H1 (cell line): ENCODE measurements at regions not wholly inside any gene's neighbourhood (a gene's known extent, or its start where the extent isn't known, plus 50 kb on each side); places are given as distances from the start of the nearest gene placed in this dataset.

Source experiments
- BRCA1 ChIP-seq: IDR thresholded peaks from 2 replicates; pipeline ENCODE4 v1.6.1; 2012; ENCODE audit warnings: low read depth, low read length, improper control_type of control experiment
- CTCF ChIP-seq, 3 experiments: IDR thresholded peaks; 1 replicate in 2 of 3; 2 replicates in 1 of 3; pipeline versions ENCODE4 v1.5.1 to v1.6.1; 2011; ENCODE audit warnings: low read length in 3 of 3, mild to moderate bottlenecking in 3 of 3, inconsistent platforms in 2 of 3, low read depth in 1 of 3, moderate library complexity in 1 of 3; ENCODE audit not compliant: insufficient read depth in 1 of 3; ENCODE audit errors: control extremely low read depth in 1 of 3
- RFX5 ChIP-seq: IDR thresholded peaks from 2 replicates; pipeline ENCODE4 v1.6.1; 2011; ENCODE audit warnings: low read depth, low read length, improper control_type of control experiment, borderline replicate concordance
- RXRA ChIP-seq: IDR thresholded peaks from 2 replicates; pipeline ENCODE4 v1.6.1; 2011; ENCODE audit warnings: low read depth, mild to moderate bottlenecking, low read length, moderate library complexity; ENCODE audit not compliant: insufficient read depth
- SP2 ChIP-seq: IDR thresholded peaks from 2 replicates; pipeline ENCODE4 v1.6.1; 2012; ENCODE audit warnings: mild to moderate bottlenecking, low read length, inconsistent platforms
- TBP ChIP-seq: IDR thresholded peaks from 2 replicates; pipeline ENCODE4 v1.6.1; 2011; ENCODE audit warnings: low read depth, low read length, improper control_type of control experiment

DNA sequence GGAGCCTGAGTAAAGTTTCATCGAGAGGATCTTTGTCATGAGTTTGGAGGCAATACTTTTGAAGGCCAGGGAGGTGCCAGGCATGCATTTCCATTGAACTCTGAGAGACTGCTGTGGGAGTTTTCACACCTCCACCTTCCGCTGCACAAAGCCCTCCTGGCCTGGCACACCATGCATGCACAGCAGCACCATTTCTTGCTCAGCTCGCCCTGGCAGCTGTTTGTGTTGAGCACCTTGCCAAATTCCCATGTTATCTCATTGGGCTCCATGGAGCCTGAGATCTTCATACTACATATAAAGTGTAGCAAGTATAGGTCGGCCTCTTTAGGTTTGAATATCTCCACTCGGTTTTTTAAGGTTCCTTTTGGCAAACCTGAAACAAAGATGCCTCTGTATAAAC, 125.7 kb upstream of the CLINT1 start:
- TF ChIP-seq SP2 (no peak), BRCA1 (no peak), RXRA (no peak), CTCF (IDR thresholded peaks at IDR 0.05; ENCODE audit: control extremely low read depth in 1 of 3, insufficient read depth in 1 of 3, low read depth in 1 of 3, low read length in 3 of 3) (no peak), RFX5 (no peak), TBP (no peak)
